Keratinocyte (primary cell): ENCODE measurements at regions not wholly inside any gene's neighbourhood (a gene's known extent, or its start where the extent isn't known, plus 50 kb on each side); places are given as distances from the start of the nearest gene placed in this dataset.

Source experiments
- DNase-seq: peaks from one replicate; pipeline ENCODE4 v3.0.0-alpha.2; 2011; ENCODE audit warnings: low read depth, missing footprints, low spot score
- FAIRE-seq: peaks from 2 replicates; lab custom pipeline; 2011; peaks lifted over from hg19 to GRCh38; lab: Jason Lieb, UNC
- H2AFZ ChIP-seq: 2 replicates; pipeline ENCODE4 v1.6.0; 2012; ENCODE audit warnings: low read length, control low read depth, inconsistent platforms; ENCODE audit not compliant: control insufficient read depth
- H3K27ac ChIP-seq: 2 replicates; pipeline ENCODE4 v1.5.1; 2011; ENCODE audit warnings: low read length; ENCODE audit not compliant: control insufficient read depth, insufficient read depth
- H3K27me3 ChIP-seq: 3 replicates; pipeline ENCODE4 v1.6.0; 2011; ENCODE audit warnings: low read length; ENCODE audit not compliant: control insufficient read depth, insufficient read depth; ENCODE audit errors: extremely low read depth
- H3K36me3 ChIP-seq, 2 experiments: 2 replicates in 1 of 2; 3 replicates in 1 of 2; pipeline ENCODE4 v1.5.1; 2011; ENCODE audit warnings: low read length in 2 of 2, mild to moderate bottlenecking in 1 of 2; ENCODE audit not compliant: control insufficient read depth in 2 of 2, insufficient read depth in 2 of 2; ENCODE audit errors: extremely low read depth in 1 of 2
- H3K4me1 ChIP-seq: 3 replicates; pipeline ENCODE4 v1.5.1; 2011; ENCODE audit warnings: low read length; ENCODE audit not compliant: control insufficient read depth, insufficient read depth; ENCODE audit errors: extremely low read depth
- H3K4me2 ChIP-seq: 3 replicates; pipeline ENCODE4 v1.6.0; 2011; ENCODE audit warnings: low read depth, low read length; ENCODE audit not compliant: control insufficient read depth, insufficient read depth; ENCODE audit errors: extremely low read depth
- H3K4me3 ChIP-seq, 3 experiments: fragments of 200-600 bp in 1 of 3; sonication (generic) in 1 of 3; 2 replicates in 2 of 3; 3 replicates in 1 of 3; pipeline ENCODE4 v1.5.1; 2011 to 2016; ENCODE audit warnings: low read length in 3 of 3, mild to moderate bottlenecking in 3 of 3, control low read depth in 2 of 3, inconsistent platforms in 1 of 3, low read depth in 1 of 3, mixed read lengths in 1 of 3, mixed run types in 1 of 3, moderate library complexity in 1 of 3; ENCODE audit not compliant: control insufficient read depth in 2 of 3, insufficient read depth in 2 of 3; ENCODE audit errors: extremely low read depth in 1 of 3
- H3K79me2 ChIP-seq: 2 replicates; pipeline ENCODE4 v1.6.0; 2012; ENCODE audit warnings: low read length; ENCODE audit not compliant: control insufficient read depth, insufficient read depth
- H3K9ac ChIP-seq: 3 replicates; pipeline ENCODE4 v1.6.0; 2011; ENCODE audit warnings: low read length; ENCODE audit not compliant: control insufficient read depth, insufficient read depth; ENCODE audit errors: extremely low read depth
- H3K9me1 ChIP-seq: 3 replicates; pipeline ENCODE4 v1.6.0; 2011; ENCODE audit warnings: low read length; ENCODE audit not compliant: control insufficient read depth, insufficient read depth; ENCODE audit errors: extremely low read depth
- H3K9me3 ChIP-seq: 2 replicates; pipeline ENCODE4 v1.5.1; 2012; ENCODE audit warnings: low read depth, low read length; ENCODE audit not compliant: control insufficient read depth
- H4K20me1 ChIP-seq: 3 replicates; pipeline ENCODE4 v1.6.0; 2011; ENCODE audit warnings: low read length; ENCODE audit not compliant: control insufficient read depth, insufficient read depth; ENCODE audit errors: extremely low read depth
- EZH2 ChIP-seq: IDR thresholded peaks from one replicate; pipeline ENCODE4 v1.6.1; 2012; ENCODE audit warnings: inconsistent platforms, mild to moderate bottlenecking, low read length, moderate library complexity
- dilution Hi-C: fragments of 300-500 bp; cut with MboI; formaldehyde crosslinking; loops from one replicate; pipeline ENCODE4 v1.7.0; 2020; ENCODE audit warnings: low sequenced_read_pairs; ENCODE audit not compliant: extremely low pct_ligation_motif_present
- TF ChIP-seq, protein P1 (sequence below), 3 experiments: IDR thresholded peaks in 1 of 3; conservative IDR thresholded peaks in 1 of 3; optimal IDR thresholded peaks in 1 of 3; 2 replicates in 2 of 3; 3 replicates in 1 of 3; pipeline versions ENCODE3 to v1.5.1; 2011; ENCODE audit warnings: low read length in 3 of 3, mild to moderate bottlenecking in 3 of 3, moderate library complexity in 2 of 3, control low read depth in 1 of 3, inconsistent platforms in 1 of 3; ENCODE audit not compliant: insufficient read depth in 2 of 3; ENCODE audit errors: extremely low read depth in 1 of 3

DNA sequence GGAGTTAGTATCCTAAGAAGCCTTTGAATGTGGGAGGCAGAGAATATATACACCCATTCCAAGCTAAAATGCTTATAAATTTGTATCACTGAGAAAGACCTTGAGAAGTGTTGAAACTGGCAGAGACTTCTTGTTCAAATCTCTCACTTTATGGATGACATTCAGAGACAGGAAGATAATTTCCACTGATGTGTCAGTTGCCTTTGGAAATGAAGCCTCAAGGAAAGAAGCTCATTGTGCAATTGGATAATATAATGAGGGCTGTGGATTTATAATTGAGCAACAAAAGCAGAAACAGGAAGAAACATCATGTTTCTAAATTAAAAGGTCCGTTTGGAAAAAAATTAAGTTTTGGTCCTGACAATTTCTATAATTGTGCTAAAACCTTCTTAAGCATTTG lies 789.9 kb upstream of the IGFBP3 start:
- H3K36me3 ChIP-seq = no peaks in the 10 kb centered on the region
- H3K27me3 ChIP-seq = no peaks in the 10 kb centered on the region
- no peaks in the 10 kb centered on the region for H3K9me1 ChIP-seq
- no peaks in the 10 kb centered on the region for H3K9me3 ChIP-seq
- H3K79me2 ChIP-seq = no peaks in the 10 kb centered on the region
- DNase-seq (no peak), FAIRE-seq (no peak)
- H3K27ac ChIP-seq = no peak overlapping the region
- H4K20me1 ChIP-seq = no peaks in the 10 kb centered on the region
- no peaks in the 10 kb centered on the region for H3K4me1 ChIP-seq
- H2AFZ ChIP-seq = no peak overlapping the region
- no peak overlapping the region for H3K9ac ChIP-seq
- H3K4me2 ChIP-seq = no peak overlapping the region
- dilution Hi-C loops = no loop called here
- TF ChIP-seq EZH2 = no peak
- TF ChIP-seq, protein P1, sequence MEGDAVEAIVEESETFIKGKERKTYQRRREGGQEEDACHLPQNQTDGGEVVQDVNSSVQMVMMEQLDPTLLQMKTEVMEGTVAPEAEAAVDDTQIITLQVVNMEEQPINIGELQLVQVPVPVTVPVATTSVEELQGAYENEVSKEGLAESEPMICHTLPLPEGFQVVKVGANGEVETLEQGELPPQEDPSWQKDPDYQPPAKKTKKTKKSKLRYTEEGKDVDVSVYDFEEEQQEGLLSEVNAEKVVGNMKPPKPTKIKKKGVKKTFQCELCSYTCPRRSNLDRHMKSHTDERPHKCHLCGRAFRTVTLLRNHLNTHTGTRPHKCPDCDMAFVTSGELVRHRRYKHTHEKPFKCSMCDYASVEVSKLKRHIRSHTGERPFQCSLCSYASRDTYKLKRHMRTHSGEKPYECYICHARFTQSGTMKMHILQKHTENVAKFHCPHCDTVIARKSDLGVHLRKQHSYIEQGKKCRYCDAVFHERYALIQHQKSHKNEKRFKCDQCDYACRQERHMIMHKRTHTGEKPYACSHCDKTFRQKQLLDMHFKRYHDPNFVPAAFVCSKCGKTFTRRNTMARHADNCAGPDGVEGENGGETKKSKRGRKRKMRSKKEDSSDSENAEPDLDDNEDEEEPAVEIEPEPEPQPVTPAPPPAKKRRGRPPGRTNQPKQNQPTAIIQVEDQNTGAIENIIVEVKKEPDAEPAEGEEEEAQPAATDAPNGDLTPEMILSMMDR (optimal IDR thresholded peaks at IDR 0.05 in 1 of 3, IDR thresholded peaks at IDR 0.05 in 1 of 3, conservative IDR thresholded peaks at IDR 0.05 in 1 of 3; ENCODE audit: extremely low read depth in 1 of 3, insufficient read depth in 2 of 3, low read length in 3 of 3) = no peak
- H3K4me3 ChIP-seq = no peak overlapping the region

DNA sequence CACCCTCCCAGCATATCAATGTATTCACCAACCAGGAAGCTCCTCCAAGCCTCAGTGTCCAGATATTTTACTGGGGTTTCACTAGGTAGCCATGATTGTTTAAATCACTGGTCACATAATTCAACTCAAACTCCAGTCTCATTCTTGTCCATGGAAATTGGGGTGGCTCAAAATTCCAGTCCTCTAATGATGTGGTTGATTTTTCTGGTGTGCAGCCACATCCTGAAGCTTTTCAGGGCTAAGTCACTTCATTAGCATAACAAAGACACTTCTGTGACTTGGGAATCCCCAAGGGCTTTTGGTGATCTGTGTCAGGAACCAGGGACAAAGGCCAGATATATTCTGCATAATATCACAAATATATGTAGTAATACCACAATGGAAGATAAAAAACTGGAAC lies 786.9 kb upstream of the IGFBP3 start:
- Histone ChIP-seq H3K9me1 (no peaks in the 10 kb centered on the region), H3K4me1 (peaks cover 5% of the 10 kb centered on the region), H3K9ac (no peak overlapping the region), H3K79me2 (no peaks in the 10 kb centered on the region), H4K20me1 (no peaks in the 10 kb centered on the region), H3K36me3 (no peaks in the 10 kb centered on the region), H3K9me3 (no peaks in the 10 kb centered on the region), H2AFZ (no peak overlapping the region), H3K4me2 (no peak overlapping the region), H3K27me3 (no peaks in the 10 kb centered on the region), H3K27ac (no peak overlapping the region), H3K4me3 (no peak overlapping the region)
- dilution Hi-C loops = no loop called here
- FAIRE-seq (no peak), DNase-seq (no peak)
- TF ChIP-seq, protein P1 (optimal IDR thresholded peaks at IDR 0.05 in 1 of 3, IDR thresholded peaks at IDR 0.05 in 1 of 3, conservative IDR thresholded peaks at IDR 0.05 in 1 of 3; ENCODE audit: extremely low read depth in 1 of 3, insufficient read depth in 2 of 3, low read length in 3 of 3) = no peak
- TF ChIP-seq EZH2 = no peak
